ENCODE measurements at regions not wholly inside any gene's neighbourhood (a gene's known extent, or its start where the extent isn't known, plus 50 kb on each side); places are given as distances from the start of the nearest gene placed in this dataset.

GRCh38 chr14:86838363-86838762 lies 1154.6 kb downstream of the GALC start:
- TF ChIP-seq CTCF (IDR thresholded peaks at IDR 0.05) (no peak), POLR2A (IDR thresholded peaks at IDR 0.05) (no peak), POLR2AphosphoS5 (IDR thresholded peaks at IDR 0.05) (no peak)

Data from breast epithelium (tissue), 3 donors.